GM12891 (cell line): ENCODE measurements at regions not wholly inside any gene's neighbourhood (a gene's known extent, or its start where the extent isn't known, plus 50 kb on each side); places are given as distances from the start of the nearest gene placed in this dataset.

Source experiments
- POLR2A ChIP-seq: IDR thresholded peaks from 2 replicates; pipeline ENCODE4 v1.6.1; 2011; ENCODE audit warnings: low read depth, low read length, control low read depth
- POLR2AphosphoS5 ChIP-seq: IDR thresholded peaks from 2 replicates; pipeline ENCODE4 v1.6.1; 2011; ENCODE audit warnings: low read depth, low read length, control low read depth

- TF ChIP-seq POLR2AphosphoS5 (no peak), POLR2A (no peak)
Observed at GRCh38 chr4:181345931-181346330, 897.3 kb upstream of the TENM3 start.
